Natural killer cell (primary cell): ENCODE measurements at regions not wholly inside any gene's neighbourhood (a gene's known extent, or its start where the extent isn't known, plus 50 kb on each side); places are given as distances from the start of the nearest gene placed in this dataset.

Experiments used
- ATAC-seq, 3 donors: fragments of 150-1000 bp in 2 of 3; fragments of 200-7000 bp in 1 of 3; cut with Tn5 transposase; 1 replicate in 1 of 3; 2 replicates in 2 of 3; pipeline ENCODE4 v1.10.0; 2021; ENCODE audit warnings: mild to moderate bottlenecking in 2 of 3, moderate library complexity in 2 of 3
- DNase-seq, 2 donors: peaks; one replicate each; pipeline versions ENCODE4 v3.0.0 to v3.0.0-alpha.2; 2013 to 2021; ENCODE audit warnings: mixed read lengths in 1 of 2
- H3K27ac ChIP-seq: one replicate; pipeline ENCODE4 v1.5.1; 2013; ENCODE audit warnings: mild to moderate bottlenecking, low read length
- H3K27me3 ChIP-seq: one replicate; pipeline ENCODE4 v1.6.1; 2013; ENCODE audit warnings: low read length; ENCODE audit not compliant: control insufficient read depth, insufficient read depth
- H3K36me3 ChIP-seq: one replicate; pipeline ENCODE4 v1.6.1; 2013; ENCODE audit warnings: low read length; ENCODE audit not compliant: control insufficient read depth, insufficient read depth
- H3K4me1 ChIP-seq: one replicate; pipeline ENCODE4 v1.6.1; 2013; ENCODE audit warnings: low read length; ENCODE audit not compliant: control insufficient read depth, insufficient read depth
- H3K4me3 ChIP-seq: one replicate; pipeline ENCODE4 v1.5.1; 2013; ENCODE audit warnings: low read length
- H3K9me3 ChIP-seq: one replicate; pipeline ENCODE4 v1.6.1; 2013; ENCODE audit warnings: low read length; ENCODE audit not compliant: control insufficient read depth, insufficient read depth
- H3K27ac Mint-ChIP-seq, 2 donors: one replicate each; pipeline ENCODE4 v1.8.0; 2022; ENCODE audit warnings: mild to moderate bottlenecking in 2 of 2, mixed read lengths in 2 of 2, moderate library complexity in 1 of 2
- H3K27me3 Mint-ChIP-seq, 2 donors: one replicate each; pipeline ENCODE4 v1.8.0; 2022; ENCODE audit warnings: low read depth in 2 of 2, mixed read lengths in 2 of 2
- H3K36me3 Mint-ChIP-seq: one replicate; pipeline ENCODE4 v1.8.0; 2022; ENCODE audit warnings: mixed read lengths
- H3K4me1 Mint-ChIP-seq, 2 donors: one replicate each; pipeline ENCODE4 v1.8.0; 2022; ENCODE audit warnings: mixed read lengths in 2 of 2
- H3K4me3 Mint-ChIP-seq: one replicate; pipeline ENCODE4 v1.8.0; 2022; ENCODE audit warnings: mild to moderate bottlenecking, moderate library complexity, mixed read lengths
- H3K9me3 Mint-ChIP-seq, 2 donors: one replicate each; pipeline ENCODE4 v1.8.0; 2022; ENCODE audit warnings: mixed read lengths in 2 of 2
- WGBS: methylation state at CpG from one replicate; pipeline ENCODE4 v1.1.7; 2013; ENCODE audit warnings: missing lambda C conversion rate; ENCODE audit not compliant: insufficient coverage; 5-methylcytosine and 5-hydroxymethylcytosine counted together
- intact Hi-C: fragments of 100-400 bp; cut with micrococcal nuclease; formaldehyde crosslinking; loops from one replicate; pipeline ENCODE4 v1.14.2; 2022
- TF ChIP-seq, protein P1 (sequence below): fragments of 200-600 bp; IDR thresholded peaks from one replicate; pipeline ENCODE4 v1.8.0; 2022; ENCODE audit warnings: antibody characterized with exemption

DNA sequence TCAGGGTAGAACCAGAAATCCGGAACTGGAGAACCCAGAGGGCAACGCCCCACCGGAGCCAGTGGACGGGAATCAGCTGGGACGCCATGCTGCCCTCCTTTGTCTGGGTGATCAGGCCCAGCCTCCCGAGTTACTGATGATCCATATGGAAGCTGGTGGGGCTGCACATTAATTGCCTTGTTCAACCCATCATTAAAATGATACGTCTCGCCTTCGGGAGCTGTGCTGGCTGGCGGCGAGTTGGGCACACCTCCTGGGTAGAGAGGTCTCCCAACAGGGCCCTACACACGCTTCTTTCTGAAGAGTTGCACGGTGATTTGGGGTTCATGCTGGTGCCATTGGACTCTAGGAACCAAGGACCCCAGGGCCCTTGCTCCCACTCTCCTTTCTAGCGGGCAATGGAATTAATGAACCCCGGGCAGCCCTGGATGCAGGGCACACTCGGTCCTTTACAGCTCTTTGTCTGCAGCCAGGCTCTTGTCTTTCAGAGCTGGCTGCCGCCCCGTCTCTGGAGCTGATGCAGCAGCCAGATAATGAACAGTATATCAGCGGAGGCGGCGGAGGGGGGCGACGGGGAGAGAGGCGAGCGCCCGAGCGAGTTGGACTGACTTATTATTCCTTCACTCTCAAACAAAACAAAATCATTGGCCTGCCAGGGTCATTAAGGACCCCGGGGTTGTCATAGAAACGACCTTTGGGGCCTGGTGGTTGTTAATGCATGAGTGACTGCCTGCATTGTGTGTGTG lies 412.2 kb upstream of the ZMIZ1 start:
- WGBS: 86% methylated on average over 20 of the region's 29 CpGs
- H3K27me3 Mint-ChIP-seq: peaks cover 14 to 30% of the 10 kb centered on the region in 2 donors
- no peaks in the 10 kb centered on the region for H3K36me3 Mint-ChIP-seq
- no peaks in the 10 kb centered on the region for H3K4me1 ChIP-seq
- no peaks in the 10 kb centered on the region for H3K36me3 ChIP-seq
- H3K4me1 Mint-ChIP-seq: no peaks in the 10 kb centered on the region
- TF ChIP-seq, protein P1, sequence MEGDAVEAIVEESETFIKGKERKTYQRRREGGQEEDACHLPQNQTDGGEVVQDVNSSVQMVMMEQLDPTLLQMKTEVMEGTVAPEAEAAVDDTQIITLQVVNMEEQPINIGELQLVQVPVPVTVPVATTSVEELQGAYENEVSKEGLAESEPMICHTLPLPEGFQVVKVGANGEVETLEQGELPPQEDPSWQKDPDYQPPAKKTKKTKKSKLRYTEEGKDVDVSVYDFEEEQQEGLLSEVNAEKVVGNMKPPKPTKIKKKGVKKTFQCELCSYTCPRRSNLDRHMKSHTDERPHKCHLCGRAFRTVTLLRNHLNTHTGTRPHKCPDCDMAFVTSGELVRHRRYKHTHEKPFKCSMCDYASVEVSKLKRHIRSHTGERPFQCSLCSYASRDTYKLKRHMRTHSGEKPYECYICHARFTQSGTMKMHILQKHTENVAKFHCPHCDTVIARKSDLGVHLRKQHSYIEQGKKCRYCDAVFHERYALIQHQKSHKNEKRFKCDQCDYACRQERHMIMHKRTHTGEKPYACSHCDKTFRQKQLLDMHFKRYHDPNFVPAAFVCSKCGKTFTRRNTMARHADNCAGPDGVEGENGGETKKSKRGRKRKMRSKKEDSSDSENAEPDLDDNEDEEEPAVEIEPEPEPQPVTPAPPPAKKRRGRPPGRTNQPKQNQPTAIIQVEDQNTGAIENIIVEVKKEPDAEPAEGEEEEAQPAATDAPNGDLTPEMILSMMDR: no peak
- DNase-seq: no peak
- H3K27ac Mint-ChIP-seq: no peak overlapping the region
- H3K9me3 Mint-ChIP-seq: no peaks in the 10 kb centered on the region
- H3K4me3 ChIP-seq: no peak overlapping the region
- no peaks in the 10 kb centered on the region for H3K27me3 ChIP-seq
- intact Hi-C loops: loop anchor here (1.0 to 5.0 kb wide), 2 partner anchors 444 to 609 kb away; no protein-coding TSS in a partner anchor
- no peak for ATAC-seq
- H3K27ac ChIP-seq: no peak overlapping the region
- no peak overlapping the region for H3K4me3 Mint-ChIP-seq
- H3K9me3 ChIP-seq: no peaks in the 10 kb centered on the region

DNA sequence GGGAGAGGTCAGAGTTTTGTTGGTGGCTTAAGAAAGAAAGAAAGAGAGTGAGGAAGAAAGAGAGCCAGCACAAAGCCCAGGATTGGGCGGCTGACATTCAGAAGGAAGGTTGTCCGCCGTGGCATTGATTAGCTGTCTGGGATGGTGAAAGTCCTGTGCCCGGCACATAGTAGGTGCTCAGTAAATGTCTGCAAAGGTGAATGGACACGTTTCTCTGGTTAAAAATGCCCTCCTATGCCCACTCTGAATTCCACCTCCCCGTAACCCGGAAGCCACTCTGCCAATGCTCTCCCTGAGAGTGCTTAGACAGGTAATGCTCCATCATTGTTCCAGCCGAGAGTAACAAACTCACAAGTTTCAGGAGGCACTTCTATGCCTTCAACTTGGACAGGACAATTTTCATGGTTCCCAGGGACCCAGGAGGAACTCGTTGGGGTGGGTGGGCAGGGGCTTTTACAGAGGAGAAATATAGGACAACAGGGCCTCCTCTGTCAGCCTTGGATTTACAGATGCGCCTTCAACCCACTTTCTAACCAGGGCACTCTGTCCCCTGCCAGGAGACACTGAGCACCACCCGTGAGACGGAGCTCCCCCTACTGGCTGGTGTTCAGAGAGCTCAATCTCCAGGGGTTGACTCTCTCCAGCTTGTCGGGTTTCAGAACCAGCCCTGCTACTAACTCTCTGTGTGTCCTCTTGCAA lies 411.5 kb upstream of the ZMIZ1 start:
- no peaks in the 10 kb centered on the region for H3K9me3 Mint-ChIP-seq
- Histone ChIP-seq H3K9me3 (no peaks in the 10 kb centered on the region), H3K36me3 (no peaks in the 10 kb centered on the region), H3K4me1 (no peaks in the 10 kb centered on the region), H3K27me3 (no peaks in the 10 kb centered on the region), H3K27ac (no peak overlapping the region), H3K4me3 (no peak overlapping the region)
- peaks cover 15 to 26% of the 10 kb centered on the region in 2 donors for H3K27me3 Mint-ChIP-seq
- H3K36me3 Mint-ChIP-seq: no peaks in the 10 kb centered on the region
- TF ChIP-seq, protein P1: peak; percentile 63
- 62% methylated on average over 13 of the region's 13 CpGs for WGBS
- no peaks in the 10 kb centered on the region for H3K4me1 Mint-ChIP-seq
- ATAC-seq (peak in 2 of 3 donors; percentile 73 to 81), DNase-seq (peak; percentile 44 to 70)
- H3K27ac Mint-ChIP-seq: no peak overlapping the region
- intact Hi-C loops: loop anchor here (1.0 to 5.0 kb wide), 2 partner anchors 445 to 610 kb away; no protein-coding TSS in a partner anchor
- H3K4me3 Mint-ChIP-seq: no peak overlapping the region

DNA sequence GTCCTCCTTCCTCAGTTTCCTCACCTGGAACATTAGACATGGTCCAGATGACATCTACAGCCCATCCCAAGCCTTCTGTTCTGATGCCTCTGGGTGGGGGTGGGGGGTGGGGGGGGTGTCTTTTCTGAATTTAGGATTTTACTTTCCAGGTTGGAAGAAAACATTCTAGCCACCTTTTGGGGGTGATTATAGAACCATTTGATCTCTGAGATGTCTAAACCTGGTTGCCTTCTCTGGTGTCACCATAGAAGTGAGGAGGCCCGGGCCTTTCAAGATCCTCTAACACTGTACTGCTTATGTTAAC lies 411.0 kb upstream of the ZMIZ1 start:
- no peaks in the 10 kb centered on the region for H3K36me3 ChIP-seq
- WGBS: 89% methylated on average over 1 of the region's 1 CpG
- no peak for ATAC-seq
- no peaks in the 10 kb centered on the region for H3K27me3 ChIP-seq
- no peak overlapping the region for H3K4me3 ChIP-seq
- TF ChIP-seq, protein P1: no peak
- no peaks in the 10 kb centered on the region for H3K4me1 Mint-ChIP-seq
- no peaks in the 10 kb centered on the region for H3K4me1 ChIP-seq
- H3K9me3 ChIP-seq: no peaks in the 10 kb centered on the region
- no peak for DNase-seq
- H3K27ac ChIP-seq: no peak overlapping the region
- H3K36me3 Mint-ChIP-seq: no peaks in the 10 kb centered on the region
- no peak overlapping the region for H3K4me3 Mint-ChIP-seq
- intact Hi-C loops: loop anchor here (1.0 to 5.0 kb wide), 2 partner anchors 446 to 611 kb away; no protein-coding TSS in a partner anchor
- peaks cover 15 to 24% of the 10 kb centered on the region in 2 donors for H3K27me3 Mint-ChIP-seq
- H3K27ac Mint-ChIP-seq: no peak overlapping the region
- no peaks in the 10 kb centered on the region for H3K9me3 Mint-ChIP-seq
